Ishikawa (cell line): ENCODE measurements at regions not wholly inside any gene's neighbourhood (a gene's known extent, or its start where the extent isn't known, plus 50 kb on each side); places are given as distances from the start of the nearest gene placed in this dataset.

Experiments
- CEBPB ChIP-seq: IDR thresholded peaks from 2 replicates; pipeline ENCODE4 v1.6.1; 2012
- CREB1 ChIP-seq: IDR thresholded peaks from 2 replicates; pipeline ENCODE4 v1.6.1; 2012; ENCODE audit warnings: low read depth
- EGR1 ChIP-seq: IDR thresholded peaks from 2 replicates; pipeline ENCODE4 v1.6.1; 2012
- EP300 ChIP-seq: IDR thresholded peaks from 2 replicates; pipeline ENCODE4 v1.6.1; 2012; ENCODE audit warnings: borderline replicate concordance
- FOXM1 ChIP-seq: IDR thresholded peaks from 2 replicates; pipeline ENCODE4 v1.6.1; 2012; ENCODE audit warnings: low read depth, borderline replicate concordance
- MAX ChIP-seq: IDR thresholded peaks from 2 replicates; pipeline ENCODE4 v1.6.1; 2012
- NFIC ChIP-seq: IDR thresholded peaks from 2 replicates; pipeline ENCODE4 v1.6.1; 2012
- RAD21 ChIP-seq: IDR thresholded peaks from 2 replicates; pipeline ENCODE4 v1.6.1; 2012; ENCODE audit warnings: low read depth
- REST ChIP-seq: IDR thresholded peaks from 2 replicates; pipeline ENCODE4 v1.6.1; 2012; ENCODE audit warnings: low read depth, mild to moderate bottlenecking
- TAF1 ChIP-seq: IDR thresholded peaks from 2 replicates; pipeline ENCODE4 v1.6.1; 2012; ENCODE audit warnings: low read depth, mild to moderate bottlenecking
- TCF12 ChIP-seq: IDR thresholded peaks from 2 replicates; pipeline ENCODE4 v1.6.1; 2012; ENCODE audit warnings: low read depth
- TEAD4 ChIP-seq: IDR thresholded peaks from 2 replicates; pipeline ENCODE4 v1.6.1; 2012
- USF1 ChIP-seq: IDR thresholded peaks from 2 replicates; pipeline ENCODE4 v1.6.1; 2012
- YY1 ChIP-seq: IDR thresholded peaks from 2 replicates; pipeline ENCODE4 v1.6.1; 2012; ENCODE audit warnings: low read depth
- ZBTB7A ChIP-seq: IDR thresholded peaks from 2 replicates; pipeline ENCODE4 v1.6.1; 2012; ENCODE audit warnings: low read depth

- TF ChIP-seq USF1 = no peak
- no peak for TF ChIP-seq TEAD4
Observed at GRCh38 chr15:77741106-77741505, 108.4 kb upstream of the LINGO1 start.

GRCh38 chr15:77739591-77740378 is 107.1 kb upstream of the LINGO1 start:
- no peak for TF ChIP-seq NFIC

GRCh38 chr15:77738441-77739302 is 106.0 kb upstream of the LINGO1 start:
- TF ChIP-seq NFIC = peak; percentile 95
- peak; percentile 94 for TF ChIP-seq TCF12
- no peak for TF ChIP-seq FOXM1
- peak; percentile 65; the same call in 1 of the 2 replicates for TF ChIP-seq EP300
- TF ChIP-seq ZBTB7A = peak; percentile 76
- peak; percentile 57 for TF ChIP-seq MAX
- TF ChIP-seq TEAD4 = peak; percentile 51
- TF ChIP-seq EGR1 = no peak

- TF ChIP-seq TEAD4 (no peak), USF1 (no peak), YY1 (no peak), TCF12 (no peak), EGR1 (no peak)
Observed at GRCh38 chr15:77738038-77738370, 105.3 kb upstream of the LINGO1 start.

- TF ChIP-seq TCF12 (no peak), MAX (no peak), USF1 (no peak), EP300 (no peak), NFIC (no peak), ZBTB7A (no peak), CEBPB (no peak), REST (no peak), RAD21 (no peak), TEAD4 (no peak), CREB1 (no peak), EGR1 (no peak), YY1 (no peak)
Observed at GRCh38 chr15:77737238-77738037, 104.7 kb upstream of the LINGO1 start.

GRCh38 chr15:77734306-77734705 is 101.6 kb upstream of the LINGO1 start:
- TF ChIP-seq TCF12 = no peak
- TF ChIP-seq USF1 = no peak
- no peak for TF ChIP-seq TAF1
- TF ChIP-seq REST = no peak
- TF ChIP-seq MAX = no peak
- no peak for TF ChIP-seq FOXM1
- TF ChIP-seq CREB1 = no peak
- TF ChIP-seq RAD21 = no peak
- no peak for TF ChIP-seq EP300
- TF ChIP-seq CEBPB = no peak
- no peak for TF ChIP-seq ZBTB7A
- no peak for TF ChIP-seq NFIC
- TF ChIP-seq EGR1 = no peak
- no peak for TF ChIP-seq YY1
- no peak for TF ChIP-seq TEAD4
